GM10248 (cell line): ENCODE measurements at regions not wholly inside any gene's neighbourhood (a gene's known extent, or its start where the extent isn't known, plus 50 kb on each side); places are given as distances from the start of the nearest gene placed in this dataset.

Source experiments
- CTCF ChIA-PET: fragments of 300-600 bp; sonication (Branson Sonifier 250); formaldehyde crosslinking; extraction: SDS; loops from one replicate; lab custom pipeline; 2021; ENCODE audit warnings: antibody characterized with exemption; lab: Yijun Ruan, JAX
- POLR2A ChIA-PET: fragments of 350-650 bp; sonication (Branson Sonifier 250); formaldehyde crosslinking; extraction: SDS; loops from one replicate; lab custom pipeline; 2020; ENCODE audit warnings: antibody characterized with exemption; lab: Yijun Ruan, JAX
- DNase-seq: peaks from one replicate; pipeline ENCODE4 v3.0.0; 2012; ENCODE audit errors: extremely low spot score
- CTCF ChIP-seq: IDR thresholded peaks from 2 replicates; pipeline ENCODE4 v1.5.1; 2012; ENCODE audit warnings: mild to moderate bottlenecking, low read depth; ENCODE audit errors: extremely low read depth, missing control alignments, control extremely low read depth

- no peak for TF ChIP-seq CTCF
- POLR2A ChIA-PET: no interaction called here
- CTCF ChIA-PET: no interaction called here
- no peak for DNase-seq
These were observed 79.3 kb downstream of the PCTP start for GRCh38 chr17:55829995-55830612.

- no peak for TF ChIP-seq CTCF
- POLR2A ChIA-PET: no interaction called here
- DNase-seq: no peak
- CTCF ChIA-PET: no interaction called here
These were observed 80.0 kb downstream of the PCTP start for GRCh38 chr17:55830699-55831471.

GRCh38 chr17:55833306-55833705 lies 82.5 kb downstream of the PCTP start:
- ChIA-PET CTCF (no interaction called here), POLR2A (no interaction called here)
- DNase-seq: no peak

GRCh38 chr17:55842405-55843158 lies 91.7 kb downstream of the PCTP start:
- POLR2A ChIA-PET: no interaction called here
- no peak for TF ChIP-seq CTCF
- no peak for DNase-seq
- CTCF ChIA-PET: no interaction called here

More at GRCh38 chr17:55833306-55833705, 82.5 kb downstream of the PCTP start:
- TF ChIP-seq CTCF: no peak

- ChIA-PET CTCF (no interaction called here), POLR2A (no interaction called here)
- DNase-seq: no peak
These were observed 92.9 kb downstream of the PCTP start for GRCh38 chr17:55843785-55844184.

GRCh38 chr17:55845385-55845784 lies 94.5 kb downstream of the PCTP start:
- DNase-seq: peak; percentile 42
- peak; percentile 50 for TF ChIP-seq CTCF
- ChIA-PET CTCF (no interaction called here), POLR2A (no interaction called here)

More at GRCh38 chr17:55843785-55844184, 92.9 kb downstream of the PCTP start:
- TF ChIP-seq CTCF: no peak
